ENCODE measurements at regions not wholly inside any gene's neighbourhood (a gene's known extent, or its start where the extent isn't known, plus 50 kb on each side); places are given as distances from the start of the nearest gene placed in this dataset.

DNA sequence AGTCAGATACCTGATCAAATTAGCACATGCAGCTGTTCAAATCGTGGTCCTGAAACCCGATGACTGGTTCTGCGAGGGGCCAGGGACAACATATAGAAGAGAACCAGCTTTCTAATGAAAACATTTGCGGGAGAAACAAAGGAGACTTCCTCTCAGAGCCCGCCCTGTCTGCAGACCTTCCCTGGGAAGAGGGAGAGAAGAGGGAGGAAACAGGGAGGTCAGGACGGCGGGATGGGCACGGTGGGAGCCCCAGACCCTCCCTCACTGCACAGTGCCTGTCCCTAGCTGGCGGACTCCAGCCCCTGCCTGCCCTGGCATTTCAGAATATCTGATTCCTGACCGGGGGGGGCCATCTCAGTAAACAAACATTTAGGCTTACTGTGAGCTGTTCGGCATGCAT, 317.3 kb downstream of the FOXL1 start:
- TF ChIP-seq TP53 (CRISPR knock-in tag; IDR thresholded peaks at IDR 0.05) (no peak), ZFP36 (IDR thresholded peaks at IDR 0.05; ENCODE audit: borderline replicate concordance, partially characterized antibody) (no peak), REST (IDR thresholded peaks at IDR 0.05) (no peak), RCOR1 (IDR thresholded peaks at IDR 0.05; ENCODE audit: low read depth, low read length) (no peak), POLR2A (IDR thresholded peaks at IDR 0.05; ENCODE audit: low read length) (no peak), PHF8 (IDR thresholded peaks at IDR 0.05; ENCODE audit: borderline replicate concordance, low read depth) (no peak), JUNB (IDR thresholded peaks at IDR 0.05) (no peak), CEBPB (IDR thresholded peaks at IDR 0.05) (no peak), BHLHE40 (IDR thresholded peaks at IDR 0.05; ENCODE audit: low read depth, low read length) (no peak), CBX8 (IDR thresholded peaks at IDR 0.05) (no peak), MAZ (IDR thresholded peaks at IDR 0.05; ENCODE audit: borderline replicate concordance, low read depth, low read length) (no peak), SMC3 (IDR thresholded peaks at IDR 0.05) (no peak)
- TF ChIP-seq, protein P1, sequence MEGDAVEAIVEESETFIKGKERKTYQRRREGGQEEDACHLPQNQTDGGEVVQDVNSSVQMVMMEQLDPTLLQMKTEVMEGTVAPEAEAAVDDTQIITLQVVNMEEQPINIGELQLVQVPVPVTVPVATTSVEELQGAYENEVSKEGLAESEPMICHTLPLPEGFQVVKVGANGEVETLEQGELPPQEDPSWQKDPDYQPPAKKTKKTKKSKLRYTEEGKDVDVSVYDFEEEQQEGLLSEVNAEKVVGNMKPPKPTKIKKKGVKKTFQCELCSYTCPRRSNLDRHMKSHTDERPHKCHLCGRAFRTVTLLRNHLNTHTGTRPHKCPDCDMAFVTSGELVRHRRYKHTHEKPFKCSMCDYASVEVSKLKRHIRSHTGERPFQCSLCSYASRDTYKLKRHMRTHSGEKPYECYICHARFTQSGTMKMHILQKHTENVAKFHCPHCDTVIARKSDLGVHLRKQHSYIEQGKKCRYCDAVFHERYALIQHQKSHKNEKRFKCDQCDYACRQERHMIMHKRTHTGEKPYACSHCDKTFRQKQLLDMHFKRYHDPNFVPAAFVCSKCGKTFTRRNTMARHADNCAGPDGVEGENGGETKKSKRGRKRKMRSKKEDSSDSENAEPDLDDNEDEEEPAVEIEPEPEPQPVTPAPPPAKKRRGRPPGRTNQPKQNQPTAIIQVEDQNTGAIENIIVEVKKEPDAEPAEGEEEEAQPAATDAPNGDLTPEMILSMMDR (IDR thresholded peaks at IDR 0.05) = no peak

Measured in A549 (cell line).